GM12878 (cell line): ENCODE measurements at regions not wholly inside any gene's neighbourhood (a gene's known extent, or its start where the extent isn't known, plus 50 kb on each side); places are given as distances from the start of the nearest gene placed in this dataset. TPM values are rescaled to one million over a fixed set of nuclear protein-coding genes. Genes with fewer than 3 reads are reported as not detected.

ENCODE experiments used
- microRNA counts: library from miRNA; unstranded; fragments of <30 nt; microRNA quantifications from one replicate; lab custom pipeline; 2016
- microRNA-seq: library from miRNA; unstranded; fragments of <30 nt; microRNA quantifications from one replicate; pipeline ENCODE4, GENCODE V29; 2018
- small RNA-seq: library from RNA; depleted of rRNA; stranded (forward); fragments of <200 nt; gene quantifications from one replicate; pipeline ENCODE3, GENCODE V24; 2014

MicroRNAs encoded in the stretch of these regions (microRNA counts, 767-probe panel; counts per million panel counts)
- microRNA hsa-miR-1263 (lab: Ali Mortazavi, UCI), result 55.3 counts per million

Small RNA genes in the stretch of these regions (microRNA-seq; reads per million reads assigned to microRNA genes)
- gene MIR1263, result not detected

Small RNA genes in the stretch of these regions (small RNA-seq; reads per million reads assigned to genes)
- gene MIR1263, result not detected
- gene RNU7-82P, result not detected
